Naive thymus-derived CD8-positive, alpha-beta T cell (primary cell): ENCODE measurements at regions not wholly inside any gene's neighbourhood (a gene's known extent, or its start where the extent isn't known, plus 50 kb on each side); places are given as distances from the start of the nearest gene placed in this dataset.

Source experiments
- ATAC-seq, 2 donors: fragments of 150-1000 bp; cut with Tn5 transposase in 1 of 2; sonication (Bioruptor Pico), chemical (Tn5 transposase) in 1 of 2; 1 replicate in 1 of 2; 2 replicates in 1 of 2; pipeline ENCODE4 v1.10.0; 2021; ENCODE audit warnings: mild to moderate bottlenecking in 2 of 2, moderate library complexity in 2 of 2
- POLR2A ChIA-PET: fragments of 350-600 bp; sonication (Branson Sonifier 250); formaldehyde crosslinking; loops from one replicate; lab custom pipeline; 2021; ENCODE audit warnings: antibody characterized with exemption; lab: Charles Lee
- DNase-seq, 10 donors: peaks; one replicate each; pipeline versions ENCODE4 v3.0.0 to v3.0.0-alpha.2; 2020 to 2022
- H3K27ac Mint-ChIP-seq, 10 donors: one replicate each; pipeline ENCODE4 v1.8.0; 2020 to 2022; ENCODE audit warnings: mild to moderate bottlenecking in 10 of 10, mixed read lengths in 10 of 10, moderate library complexity in 4 of 10, inconsistent platforms in 1 of 10
- H3K27me3 Mint-ChIP-seq, 5 donors: one replicate each; pipeline ENCODE4 v1.8.0; 2021 to 2022; ENCODE audit warnings: mixed read lengths in 5 of 5
- H3K36me3 Mint-ChIP-seq, 3 donors: one replicate each; pipeline ENCODE4 v1.8.0; 2020 to 2022; ENCODE audit warnings: mixed read lengths in 3 of 3, mild to moderate bottlenecking in 2 of 3, inconsistent platforms in 1 of 3
- H3K4me1 Mint-ChIP-seq, 4 donors: one replicate each; pipeline ENCODE4 v1.8.0; 2021 to 2022; ENCODE audit warnings: mixed read lengths in 4 of 4
- H3K4me3 Mint-ChIP-seq, 10 donors: one replicate each; pipeline ENCODE4 v1.8.0; 2020 to 2022; ENCODE audit warnings: mild to moderate bottlenecking in 10 of 10, mixed read lengths in 10 of 10, moderate library complexity in 6 of 10, inconsistent platforms in 1 of 10
- H3K9me3 Mint-ChIP-seq, 9 donors: one replicate each; pipeline ENCODE4 v1.8.0; 2020 to 2022; ENCODE audit warnings: mixed read lengths in 9 of 9, mild to moderate bottlenecking in 3 of 9, inconsistent platforms in 1 of 9, moderate library complexity in 1 of 9

- DNase-seq (no peak), ATAC-seq (no peak)
- POLR2A ChIA-PET = no interaction called here
- Mint-ChIP-seq H3K27ac (no peak overlapping the region), H3K4me3 (no peak overlapping the region), H3K36me3 (peaks cover 0 to 19% (median 9%) of the 10 kb centered on the region in 3 donors), H3K9me3 (peaks cover 0 to 15% (median 2%) of the 10 kb centered on the region in 9 donors), H3K27me3 (peaks cover 0 to 6% (median 0%) of the 10 kb centered on the region in 5 donors), H3K4me1 (no peaks in the 10 kb centered on the region)
These were observed 213.7 kb upstream of the DCN start for GRCh38 chr12:91396293-91396692.

GRCh38 chr12:91395628-91396135 lies 213.1 kb upstream of the DCN start:
- Mint-ChIP-seq H3K4me3 (no peak overlapping the region), H3K9me3 (peaks cover 0 to 21% (median 4%) of the 10 kb centered on the region in 9 donors), H3K4me1 (no peaks in the 10 kb centered on the region), H3K27ac (no peak overlapping the region), H3K36me3 (peaks cover 0 to 25% (median 9%) of the 10 kb centered on the region in 3 donors), H3K27me3 (peaks cover 0 to 6% (median 0%) of the 10 kb centered on the region in 5 donors)
- ATAC-seq (no peak), DNase-seq (no peak)
- POLR2A ChIA-PET = no interaction called here

DNA sequence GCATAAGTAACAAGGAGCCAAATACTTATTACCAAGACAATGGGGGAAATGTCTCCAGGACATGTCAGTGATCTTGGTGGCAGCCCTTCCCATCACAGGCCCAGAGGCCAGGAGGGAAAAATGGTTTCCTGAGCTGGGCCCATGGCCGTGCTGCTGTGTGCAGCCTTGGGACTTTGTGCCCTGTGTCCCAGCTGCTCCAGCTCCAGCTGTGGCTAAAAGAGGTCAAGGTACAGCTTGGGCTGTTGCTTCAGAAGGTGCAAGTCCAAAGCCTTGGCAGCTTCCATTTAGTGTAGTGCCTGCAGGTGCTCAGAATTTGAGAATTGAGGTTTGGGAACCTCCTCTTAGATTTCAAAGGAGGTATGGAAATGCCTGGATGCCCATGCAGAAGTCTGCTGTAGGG lies 212.3 kb upstream of the DCN start:
- H3K27me3 Mint-ChIP-seq = peaks cover 0 to 6% (median 0%) of the 10 kb centered on the region in 5 donors
- no peaks in the 10 kb centered on the region for H3K4me1 Mint-ChIP-seq

DNA sequence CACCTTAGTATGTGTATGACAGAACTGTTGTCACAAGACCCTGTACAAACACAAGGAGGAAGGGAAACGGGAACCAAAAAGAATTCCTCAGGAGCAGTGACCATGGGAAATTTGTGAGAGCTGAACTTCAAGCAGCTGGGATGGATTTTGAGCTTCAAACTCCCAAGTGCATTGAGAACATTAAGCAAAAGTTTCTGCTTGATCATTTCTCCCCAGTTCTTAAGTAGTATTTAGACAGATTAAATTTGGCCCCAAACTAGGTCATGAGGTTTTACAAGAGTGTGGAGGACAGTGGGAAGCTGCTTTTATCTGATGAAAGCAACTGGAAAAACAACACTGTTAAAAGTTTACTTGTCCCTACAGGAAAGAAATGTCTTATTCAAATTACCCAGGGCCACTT lies 206.0 kb upstream of the DCN start:
- Mint-ChIP-seq H3K9me3 (peaks cover 0 to 27% (median 4%) of the 10 kb centered on the region in 9 donors), H3K4me1 (peaks cover 0 to 2% (median 0%) of the 10 kb centered on the region in 4 donors), H3K4me3 (no peak overlapping the region), H3K27ac (no peak overlapping the region), H3K36me3 (peaks cover 0 to 21% (median 8%) of the 10 kb centered on the region in 3 donors), H3K27me3 (peaks cover 0 to 2% (median 0%) of the 10 kb centered on the region in 5 donors)
- POLR2A ChIA-PET = no interaction called here
- ATAC-seq (no peak), DNase-seq (no peak)

More for the DNA sequence above, 212.3 kb upstream of the DCN start:
- DNase-seq (no peak), ATAC-seq (no peak)
- Mint-ChIP-seq H3K36me3 (peaks cover 0 to 31% (median 13%) of the 10 kb centered on the region in 3 donors), H3K4me3 (no peak overlapping the region), H3K27ac (no peak overlapping the region), H3K9me3 (peaks cover 0 to 26% (median 4%) of the 10 kb centered on the region in 9 donors)
- POLR2A ChIA-PET = no interaction called here

DNA sequence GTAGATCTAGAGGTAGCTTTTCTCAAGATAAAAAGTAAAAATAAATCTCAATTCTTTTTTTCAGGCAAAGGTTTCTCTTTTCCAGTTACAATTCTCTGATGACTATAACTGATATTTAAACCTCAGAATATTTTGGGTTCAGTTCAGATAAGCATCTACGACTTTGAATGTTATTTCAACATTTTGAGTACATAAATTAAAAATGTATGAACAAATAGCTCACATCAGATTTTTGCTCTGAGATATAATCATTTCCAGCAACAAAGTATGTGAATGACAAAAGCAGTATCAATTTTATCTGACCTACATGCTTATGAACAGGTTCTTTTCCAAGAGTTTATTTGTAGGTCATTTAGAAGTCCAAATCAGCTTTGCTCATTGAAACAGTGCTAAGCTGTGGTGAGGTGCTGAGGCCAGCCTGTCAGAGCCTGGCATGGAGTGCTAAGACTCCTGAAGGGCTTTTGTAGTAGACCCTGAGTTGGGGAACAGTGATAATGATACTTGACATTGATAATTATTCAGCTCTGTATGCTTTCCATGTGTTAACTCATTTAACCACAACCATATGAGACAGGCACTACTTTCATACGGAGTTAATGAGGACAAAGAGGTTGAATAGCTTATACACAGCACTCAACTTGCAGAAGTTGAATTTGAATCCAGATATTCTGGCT lies 205.0 kb upstream of the DCN start:
- Mint-ChIP-seq H3K4me1 (peaks cover 0 to 2% (median 0%) of the 10 kb centered on the region in 4 donors), H3K36me3 (peaks cover 0 to 19% (median 8%) of the 10 kb centered on the region in 3 donors), H3K4me3 (no peak overlapping the region), H3K27me3 (peaks cover 0 to 2% (median 0%) of the 10 kb centered on the region in 5 donors), H3K27ac (no peak overlapping the region), H3K9me3 (peaks cover 0 to 25% (median 4%) of the 10 kb centered on the region in 9 donors)
- DNase-seq (no peak), ATAC-seq (no peak)
- POLR2A ChIA-PET = no interaction called here

GRCh38 chr12:91384806-91385205 lies 202.2 kb upstream of the DCN start:
- H3K27ac Mint-ChIP-seq = no peak overlapping the region
- H3K36me3 Mint-ChIP-seq = peaks cover 0 to 1% (median 0%) of the 10 kb centered on the region in 3 donors
- peaks cover 0 to 2% (median 0%) of the 10 kb centered on the region in 5 donors for H3K27me3 Mint-ChIP-seq
- no peak for DNase-seq
- H3K4me1 Mint-ChIP-seq = peaks cover 4 to 10% (median 8%) of the 10 kb centered on the region in 4 donors
- H3K4me3 Mint-ChIP-seq = no peak overlapping the region
- POLR2A ChIA-PET = no interaction called here
- peaks cover 0 to under 1% (median 0%) of the 10 kb centered on the region in 9 donors for H3K9me3 Mint-ChIP-seq
- no peak for ATAC-seq

GRCh38 chr12:91384366-91384765 lies 201.7 kb upstream of the DCN start:
- Mint-ChIP-seq H3K27ac (peak overlapping the region in 1 of 10 donors; percentile 22), H3K27me3 (peaks cover 0 to 2% (median 0%) of the 10 kb centered on the region in 5 donors)
- POLR2A ChIA-PET = no interaction called here

DNA sequence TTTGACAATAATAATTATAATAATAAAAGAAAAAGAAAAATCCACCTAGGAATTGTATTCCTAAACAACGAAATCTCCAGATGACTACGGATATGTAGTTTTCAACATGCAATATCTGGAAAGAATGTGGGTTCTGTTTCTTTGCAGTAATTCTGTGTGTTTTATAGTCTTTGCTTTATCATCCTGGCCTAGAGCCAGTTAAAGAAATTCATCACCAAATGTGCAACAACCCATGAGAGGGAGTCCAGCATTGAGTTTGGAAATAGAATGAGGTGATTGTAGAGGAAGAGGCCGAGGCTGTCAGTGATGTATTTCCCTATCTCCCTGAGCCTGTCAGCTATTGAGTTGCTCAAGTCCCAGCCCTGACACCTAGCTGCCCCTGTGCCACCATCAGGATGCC lies 200.5 kb upstream of the DCN start:
- no peaks in the 10 kb centered on the region for H3K9me3 Mint-ChIP-seq
- peak overlapping the region in 2 of 10 donors; percentile 3 to 6 for H3K27ac Mint-ChIP-seq
- H3K36me3 Mint-ChIP-seq = no peaks in the 10 kb centered on the region
- peaks cover 4 to 10% (median 8%) of the 10 kb centered on the region in 4 donors for H3K4me1 Mint-ChIP-seq
- DNase-seq (no peak), ATAC-seq (no peak)
- POLR2A ChIA-PET = interaction anchor here (1.0 kb wide), 1 partner anchor 759 kb away, joined by 3 read pairs; no protein-coding TSS in a partner anchor
- no peak overlapping the region for H3K4me3 Mint-ChIP-seq
- peaks cover 2 to 11% (median 3%) of the 10 kb centered on the region in 5 donors for H3K27me3 Mint-ChIP-seq

More at GRCh38 chr12:91384366-91384765, 201.7 kb upstream of the DCN start:
- ATAC-seq (no peak), DNase-seq (no peak)
- Mint-ChIP-seq H3K4me3 (no peak overlapping the region), H3K9me3 (no peaks in the 10 kb centered on the region), H3K4me1 (peaks cover 4 to 10% (median 8%) of the 10 kb centered on the region in 4 donors), H3K36me3 (no peaks in the 10 kb centered on the region)

GRCh38 chr12:91382081-91382543 lies 199.5 kb upstream of the DCN start:
- no peaks in the 10 kb centered on the region for H3K36me3 Mint-ChIP-seq
- peak overlapping the region; percentile 3 to 92 (median 76) for H3K27ac Mint-ChIP-seq
- H3K4me3 Mint-ChIP-seq = peak overlapping the region; percentile 70 to 89 (median 86)
- DNase-seq = peak; percentile 70 to 92 (median 84)
- peaks cover 4 to 10% (median 8%) of the 10 kb centered on the region in 4 donors for H3K4me1 Mint-ChIP-seq
- H3K27me3 Mint-ChIP-seq = peaks cover 2 to 11% (median 3%) of the 10 kb centered on the region in 5 donors
- peak; percentile 91 to 92 for ATAC-seq
- H3K9me3 Mint-ChIP-seq = no peaks in the 10 kb centered on the region
- POLR2A ChIA-PET = interaction anchor here (1.0 to 2.0 kb wide), 4 partner anchors 760 to 1212 kb away, joined by 3 to 25 read pairs (median 4); partner anchors contain the start of gene BTG1

GRCh38 chr12:91381309-91381804 lies 198.7 kb upstream of the DCN start:
- no peaks in the 10 kb centered on the region for H3K36me3 Mint-ChIP-seq
- H3K27me3 Mint-ChIP-seq = peaks cover 2 to 11% (median 3%) of the 10 kb centered on the region in 5 donors
- POLR2A ChIA-PET = interaction anchor here (0.5 to 2.0 kb wide), 3 partner anchors 764 to 1188 kb away, joined by 3 to 25 read pairs (median 4); partner anchors contain the start of gene BTG1
- no peaks in the 10 kb centered on the region for H3K9me3 Mint-ChIP-seq
- peak in 3 of 10 donors; percentile 8 to 16 (median 8) for DNase-seq
- H3K27ac Mint-ChIP-seq = peak overlapping the region in 4 of 10 donors; percentile 3 to 87 (median 42)
- peak overlapping the region; percentile 70 to 89 (median 86) for H3K4me3 Mint-ChIP-seq
- ATAC-seq = peak; percentile 30 to 62
- H3K4me1 Mint-ChIP-seq = peaks cover 4 to 10% (median 8%) of the 10 kb centered on the region in 4 donors

DNA sequence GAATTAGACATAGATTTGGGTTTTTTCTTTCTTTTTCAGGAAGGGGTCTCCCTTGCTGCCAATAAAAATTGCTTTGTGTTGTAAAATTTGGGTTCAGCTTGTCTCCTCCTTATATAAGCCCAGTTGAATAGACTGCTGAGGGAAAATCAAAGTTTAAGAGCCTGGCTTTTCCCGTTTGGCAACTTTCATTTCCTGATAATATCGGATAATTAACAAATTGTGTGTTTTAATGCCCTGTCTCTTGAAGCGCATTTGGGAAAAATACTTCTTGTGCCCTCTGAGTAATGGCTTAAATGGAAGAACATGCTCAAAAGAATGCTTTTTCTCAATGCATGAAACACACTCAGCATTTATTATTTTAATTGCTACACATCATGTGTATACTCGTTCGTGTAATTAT lies 198.0 kb upstream of the DCN start:
- no peak for DNase-seq
- no peak for ATAC-seq
- Mint-ChIP-seq H3K9me3 (no peaks in the 10 kb centered on the region), H3K27ac (no peak overlapping the region), H3K27me3 (peaks cover 2 to 11% (median 4%) of the 10 kb centered on the region in 5 donors), H3K4me1 (peaks cover 2 to 10% (median 8%) of the 10 kb centered on the region in 4 donors), H3K4me3 (peak overlapping the region in 2 of 10 donors; percentile 86 to 89), H3K36me3 (no peaks in the 10 kb centered on the region)
- POLR2A ChIA-PET = interaction anchor here (0.5 to 2.0 kb wide), 4 partner anchors 765 to 1188 kb away, joined by 3 to 25 read pairs (median 4); partner anchors contain the start of gene BTG1

GRCh38 chr12:91379051-91379775 lies 196.6 kb upstream of the DCN start:
- POLR2A ChIA-PET = interaction anchor here (1.1 kb wide), 1 partner anchor 767 kb away, joined by 5 read pairs; the partner anchor contains the start of gene BTG1
- Mint-ChIP-seq H3K27me3 (peaks cover 2 to 11% (median 4%) of the 10 kb centered on the region in 5 donors), H3K4me1 (peaks cover 2 to 10% (median 8%) of the 10 kb centered on the region in 4 donors), H3K27ac (no peak overlapping the region), H3K9me3 (no peaks in the 10 kb centered on the region), H3K4me3 (no peak overlapping the region), H3K36me3 (no peaks in the 10 kb centered on the region)
- ATAC-seq (no peak), DNase-seq (no peak)
